HFFc6 (cell line): ENCODE measurements at regions not wholly inside any gene's neighbourhood (a gene's known extent, or its start where the extent isn't known, plus 50 kb on each side); places are given as distances from the start of the nearest gene placed in this dataset.

Experiments used
- DNase-seq: peaks from one replicate; pipeline ENCODE4 v3.0.0-alpha.2; 2018
- H3K27ac Mint-ChIP-seq: 2 replicates; pipeline ENCODE4 v1.8.0; 2020; ENCODE audit warnings: mild to moderate bottlenecking, mixed read lengths
- H3K27me3 Mint-ChIP-seq: 2 replicates; pipeline ENCODE4 v1.8.0; 2021; ENCODE audit warnings: mild to moderate bottlenecking, moderate library complexity, mixed read lengths; ENCODE audit not compliant: insufficient read depth
- H3K36me3 Mint-ChIP-seq: 2 replicates; pipeline ENCODE4 v1.8.0; 2021; ENCODE audit warnings: low read depth, mixed read lengths
- H3K4me1 Mint-ChIP-seq: 2 replicates; pipeline ENCODE4 v1.8.0; 2020; ENCODE audit warnings: low read depth, mixed read lengths
- H3K4me3 Mint-ChIP-seq: 2 replicates; pipeline ENCODE4 v1.8.0; 2020; ENCODE audit warnings: mild to moderate bottlenecking, moderate library complexity, mixed read lengths
- H3K9me3 Mint-ChIP-seq: 2 replicates; pipeline ENCODE4 v1.8.0; 2020; ENCODE audit warnings: mild to moderate bottlenecking, mixed read lengths
- TF ChIP-seq, protein P1 (sequence below): fragments of 200-600 bp; sonication (generic); IDR thresholded peaks from 2 replicates; pipeline ENCODE4 v1.5.0; 2021; ENCODE audit warnings: antibody characterized with exemption, mild to moderate bottlenecking

DNA sequence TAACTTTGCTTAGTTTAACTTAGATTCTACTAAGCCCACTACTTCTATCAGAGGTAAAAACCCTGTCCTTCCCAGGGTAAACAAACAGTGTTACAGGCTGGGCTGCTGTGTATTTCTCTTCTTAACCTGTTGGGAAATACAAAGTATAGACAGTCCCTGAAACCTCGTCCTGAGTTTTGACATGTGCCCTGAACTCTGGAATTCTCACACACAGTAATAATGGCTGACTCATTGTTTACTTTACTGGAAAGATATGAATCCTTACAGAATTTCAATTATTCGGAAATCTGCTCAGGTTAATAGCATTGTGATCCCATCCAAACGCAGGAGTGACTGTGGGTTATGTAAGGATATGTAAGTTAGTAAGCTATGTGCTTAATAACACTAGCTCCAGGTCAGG is 199.1 kb downstream of the TMEM114 start:
- H3K36me3 Mint-ChIP-seq: no peaks in the 10 kb centered on the region
- no peak overlapping the region for H3K27ac Mint-ChIP-seq
- no peak overlapping the region for H3K4me3 Mint-ChIP-seq
- TF ChIP-seq, protein P1, sequence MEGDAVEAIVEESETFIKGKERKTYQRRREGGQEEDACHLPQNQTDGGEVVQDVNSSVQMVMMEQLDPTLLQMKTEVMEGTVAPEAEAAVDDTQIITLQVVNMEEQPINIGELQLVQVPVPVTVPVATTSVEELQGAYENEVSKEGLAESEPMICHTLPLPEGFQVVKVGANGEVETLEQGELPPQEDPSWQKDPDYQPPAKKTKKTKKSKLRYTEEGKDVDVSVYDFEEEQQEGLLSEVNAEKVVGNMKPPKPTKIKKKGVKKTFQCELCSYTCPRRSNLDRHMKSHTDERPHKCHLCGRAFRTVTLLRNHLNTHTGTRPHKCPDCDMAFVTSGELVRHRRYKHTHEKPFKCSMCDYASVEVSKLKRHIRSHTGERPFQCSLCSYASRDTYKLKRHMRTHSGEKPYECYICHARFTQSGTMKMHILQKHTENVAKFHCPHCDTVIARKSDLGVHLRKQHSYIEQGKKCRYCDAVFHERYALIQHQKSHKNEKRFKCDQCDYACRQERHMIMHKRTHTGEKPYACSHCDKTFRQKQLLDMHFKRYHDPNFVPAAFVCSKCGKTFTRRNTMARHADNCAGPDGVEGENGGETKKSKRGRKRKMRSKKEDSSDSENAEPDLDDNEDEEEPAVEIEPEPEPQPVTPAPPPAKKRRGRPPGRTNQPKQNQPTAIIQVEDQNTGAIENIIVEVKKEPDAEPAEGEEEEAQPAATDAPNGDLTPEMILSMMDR: no peak
- peaks cover 41% of the 10 kb centered on the region for H3K9me3 Mint-ChIP-seq
- no peaks in the 10 kb centered on the region; the same call in 1 of the 2 replicates for H3K27me3 Mint-ChIP-seq
- H3K4me1 Mint-ChIP-seq: no peaks in the 10 kb centered on the region
- DNase-seq: no peak

DNA sequence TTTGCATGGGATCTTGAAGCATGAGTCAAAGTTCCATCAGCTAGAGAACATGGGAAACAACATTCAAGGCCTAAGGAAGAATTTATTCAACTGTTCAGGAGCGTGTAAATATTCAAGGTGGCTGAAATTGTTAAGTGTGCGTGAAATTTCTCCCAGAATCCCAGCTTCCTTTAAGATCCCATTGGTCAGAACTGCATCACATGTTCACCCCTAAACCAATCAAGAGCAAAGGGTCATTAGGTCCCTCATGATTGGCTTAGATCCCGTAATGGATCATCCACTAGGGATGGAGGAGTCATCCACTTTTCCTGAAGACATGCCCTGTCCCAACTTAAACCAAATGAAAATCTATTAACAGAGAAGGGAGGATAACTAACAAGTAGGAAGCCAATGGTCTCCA is 201.6 kb downstream of the TMEM114 start:
- Mint-ChIP-seq H3K36me3 (no peaks in the 10 kb centered on the region), H3K4me1 (no peaks in the 10 kb centered on the region), H3K9me3 (peaks cover 34% of the 10 kb centered on the region), H3K4me3 (no peak overlapping the region), H3K27ac (no peak overlapping the region), H3K27me3 (no peaks in the 10 kb centered on the region; the same call in 1 of the 2 replicates)
- no peak for DNase-seq
- TF ChIP-seq, protein P1: no peak

DNA sequence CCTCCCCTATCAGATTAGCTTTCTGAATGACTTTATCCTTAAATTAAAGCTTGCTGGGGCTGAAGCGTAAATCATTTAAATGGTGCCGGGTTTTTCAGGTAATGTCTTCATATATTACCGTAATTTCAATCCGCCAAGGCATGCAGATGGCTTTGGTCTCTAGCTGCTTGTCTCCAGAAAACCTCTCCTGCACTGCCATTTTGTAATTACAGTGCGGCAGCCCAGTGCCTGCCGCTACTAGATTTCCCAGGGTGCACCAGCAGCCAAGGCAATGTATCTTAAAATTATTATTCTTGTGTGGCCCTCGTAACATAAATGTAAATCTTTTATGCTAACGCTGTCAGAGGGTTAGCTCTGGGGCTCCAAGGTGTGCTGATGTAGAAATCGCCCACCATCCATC is 208.5 kb downstream of the TMEM114 start:
- no peaks in the 10 kb centered on the region for H3K4me1 Mint-ChIP-seq
- peaks cover 45% of the 10 kb centered on the region for H3K9me3 Mint-ChIP-seq
- H3K27ac Mint-ChIP-seq: no peak overlapping the region
- DNase-seq: no peak
- H3K27me3 Mint-ChIP-seq: no peaks in the 10 kb centered on the region; the same call in 1 of the 2 replicates
- H3K36me3 Mint-ChIP-seq: peaks cover 4% of the 10 kb centered on the region; the same call in 1 of the 2 replicates
- TF ChIP-seq, protein P1: no peak
- no peak overlapping the region for H3K4me3 Mint-ChIP-seq

- no peak overlapping the region for H3K4me3 Mint-ChIP-seq
- no peaks in the 10 kb centered on the region for H3K4me1 Mint-ChIP-seq
- H3K27ac Mint-ChIP-seq: no peak overlapping the region
- H3K36me3 Mint-ChIP-seq: peaks cover 4% of the 10 kb centered on the region; the same call in 1 of the 2 replicates
- no peaks in the 10 kb centered on the region; the same call in 1 of the 2 replicates for H3K27me3 Mint-ChIP-seq
- TF ChIP-seq, protein P1: no peak
- H3K9me3 Mint-ChIP-seq: peaks cover 53% of the 10 kb centered on the region
- DNase-seq: no peak
Measured at GRCh38 chr16:8380311-8380710, 210.0 kb downstream of the TMEM114 start.

- Mint-ChIP-seq H3K27ac (no peak overlapping the region), H3K4me3 (no peak overlapping the region), H3K4me1 (no peaks in the 10 kb centered on the region; the same call in 1 of the 2 replicates), H3K36me3 (peaks cover 4% of the 10 kb centered on the region; the same call in 1 of the 2 replicates), H3K9me3 (peaks cover 46% of the 10 kb centered on the region), H3K27me3 (no peaks in the 10 kb centered on the region)
- TF ChIP-seq, protein P1: no peak
- DNase-seq: no peak
Measured at GRCh38 chr16:8377864-8378263, 212.4 kb downstream of the TMEM114 start.

GRCh38 chr16:8376858-8377257 is 213.5 kb downstream of the TMEM114 start:
- no peaks in the 10 kb centered on the region for H3K27me3 Mint-ChIP-seq
- TF ChIP-seq, protein P1: no peak
- H3K9me3 Mint-ChIP-seq: peaks cover 43% of the 10 kb centered on the region
- peaks cover 4% of the 10 kb centered on the region; the same call in 1 of the 2 replicates for H3K36me3 Mint-ChIP-seq
- DNase-seq: no peak
- H3K4me1 Mint-ChIP-seq: no peaks in the 10 kb centered on the region; the same call in 1 of the 2 replicates
- no peak overlapping the region for H3K4me3 Mint-ChIP-seq
- H3K27ac Mint-ChIP-seq: no peak overlapping the region
